Lower leg skin (tissue), 4 donors: ENCODE measurements at regions not wholly inside any gene's neighbourhood (a gene's known extent, or its start where the extent isn't known, plus 50 kb on each side); places are given as distances from the start of the nearest gene placed in this dataset.
"Not testable (repeated sequence)": the region's sequence is repeated elsewhere in the genome, so short reads cannot be mapped to it uniquely, and the experiment has no call there.

ENCODE experiments used
- DNase-seq, 2 donors: peaks; one replicate each; pipeline ENCODE4 v3.0.0-alpha.2; 2019; ENCODE audit warnings: low spot score in 2 of 2
- H3K4me3 ChIP-seq: fragments of 200-600 bp; sonication (generic); 2 replicates; pipeline ENCODE4 v1.5.1; 2017; ENCODE audit warnings: mild to moderate bottlenecking, low read depth; ENCODE audit not compliant: poor library complexity, severe bottlenecking
- CTCF ChIP-seq, 3 donors: fragments of 450-650 bp; IDR thresholded peaks; one replicate each; pipeline ENCODE4 v1.5.1; 2016; ENCODE audit warnings: antibody characterized with exemption in 3 of 3, mild to moderate bottlenecking in 3 of 3, moderate library complexity in 2 of 3
- POLR2A ChIP-seq, 2 donors: fragments of 450-650 bp; IDR thresholded peaks; one replicate each; pipeline ENCODE4 v1.6.1; 2016 to 2017; ENCODE audit warnings: antibody characterized with exemption in 2 of 2, mild to moderate bottlenecking in 1 of 2, moderate library complexity in 1 of 2
- WGBS, 2 donors: methylation state at CpG; one replicate each; pipeline ENCODE4 v1.1.5; 2018; 5-methylcytosine and 5-hydroxymethylcytosine counted together
- intact Hi-C: fragments of 100-400 bp; cut with DNase I; formaldehyde crosslinking; loops from one replicate; pipeline ENCODE4 v1.15.0; 2023; ENCODE audit warnings: low total_unique reads

- DNase-seq = no peak
- 77 to 84% methylated on average over 5 of the region's 5 CpGs for WGBS, 2 donors
- H3K4me3 ChIP-seq = no peak overlapping the region
- no peak for TF ChIP-seq POLR2A (IDR thresholded peaks at IDR 0.05)
- no peak for TF ChIP-seq CTCF (IDR thresholded peaks at IDR 0.05)
- intact Hi-C loops = no loop called here
These were observed 139.2 kb downstream of the C12orf75 start for GRCh38 chr12:105469701-105470100.

GRCh38 chr12:105470102-105470501 lies 139.6 kb downstream of the C12orf75 start:
- no peak for DNase-seq
- TF ChIP-seq CTCF (IDR thresholded peaks at IDR 0.05) = no peak
- TF ChIP-seq POLR2A (IDR thresholded peaks at IDR 0.05) = no peak
- no peak overlapping the region for H3K4me3 ChIP-seq
- WGBS, 2 donors = 74 to 83% methylated on average over 2 of the region's 2 CpGs
- intact Hi-C loops = no loop called here

- TF ChIP-seq POLR2A (IDR thresholded peaks at IDR 0.05) (no peak), CTCF (IDR thresholded peaks at IDR 0.05) (no peak)
- DNase-seq = no peak
- intact Hi-C loops = no loop called here
- no peak overlapping the region for H3K4me3 ChIP-seq
- 88 to 96% methylated on average over 2 of the region's 2 CpGs for WGBS, 2 donors
These were observed 140.1 kb downstream of the C12orf75 start for GRCh38 chr12:105470601-105471000.

- intact Hi-C loops = no loop called here
- no peak overlapping the region for H3K4me3 ChIP-seq
- no peak for TF ChIP-seq CTCF (IDR thresholded peaks at IDR 0.05)
- DNase-seq = no peak
- WGBS, 2 donors = 66% methylated on average over 4 of the region's 4 CpGs
These were observed 144.2 kb downstream of the C12orf75 start for GRCh38 chr12:105474672-105475071.

- no peak overlapping the region for H3K4me3 ChIP-seq
- no peak for DNase-seq
- TF ChIP-seq CTCF (IDR thresholded peaks at IDR 0.05) = no peak
- intact Hi-C loops = loop anchor here (2.0 kb wide), 1 partner anchor 78 kb away; no protein-coding TSS in a partner anchor
- 32 to 79% methylated on average over 2 of the region's 2 CpGs for WGBS, 2 donors
These were observed 146.1 kb downstream of the C12orf75 start for GRCh38 chr12:105476616-105477015.

- intact Hi-C loops = loop anchor here (2.0 kb wide), 1 partner anchor 79 kb away; no protein-coding TSS in a partner anchor
- no peak overlapping the region for H3K4me3 ChIP-seq
- TF ChIP-seq POLR2A (IDR thresholded peaks at IDR 0.05) (no peak), CTCF (IDR thresholded peaks at IDR 0.05) (no peak)
- 81 to 85% methylated on average over 6 of the region's 6 CpGs for WGBS, 2 donors
- no peak for DNase-seq
These were observed 147.4 kb downstream of the C12orf75 start for GRCh38 chr12:105477873-105478272.

- intact Hi-C loops, DNase-seq, H3K4me3 ChIP-seq: not testable (repeated sequence)
- WGBS, 2 donors = 90 to 91% methylated on average over 9 of the region's 9 CpGs
These were observed 148.3 kb downstream of the C12orf75 start for GRCh38 chr12:105478788-105479187.
